ENCODE measurements at regions not wholly inside any gene's neighbourhood (a gene's known extent, or its start where the extent isn't known, plus 50 kb on each side); places are given as distances from the start of the nearest gene placed in this dataset.
"Not testable (repeated sequence)": the region's sequence is repeated elsewhere in the genome, so short reads cannot be mapped to it uniquely, and the experiment has no call there.

DNA sequence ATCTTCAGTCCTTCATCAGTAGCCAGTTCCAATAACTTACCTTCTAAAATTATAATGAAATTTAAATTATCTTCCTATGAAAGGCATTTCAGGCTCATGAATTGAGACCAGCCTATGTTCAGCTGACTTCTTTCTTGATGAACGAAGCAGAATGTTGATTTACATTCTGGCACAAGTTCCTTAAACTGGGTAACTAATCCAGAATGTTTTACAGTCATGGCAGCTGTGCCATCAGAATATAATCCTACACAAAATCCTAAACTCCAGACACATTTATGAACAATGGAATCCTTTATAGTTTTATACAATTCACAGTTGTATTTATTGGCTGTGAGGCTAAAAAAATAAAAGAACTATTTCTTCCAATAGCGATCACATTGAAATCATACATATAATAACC, 97.3 kb upstream of the CPM start:
- no peak overlapping the region for H3K4me3 ChIP-seq (ENCODE audit: low read length)
- H3K36me3 ChIP-seq (ENCODE audit: insufficient read depth, low read depth, low read length), result no peaks in the 10 kb centered on the region
- H3K27me3 ChIP-seq (ENCODE audit: insufficient read depth, low read length), result no peaks in the 10 kb centered on the region
- H3K9me3 ChIP-seq (ENCODE audit: insufficient read depth, low read depth, low read length), result no peaks in the 10 kb centered on the region
- H3K27ac ChIP-seq (ENCODE audit: low read length), result no peak overlapping the region
- H3K4me1 ChIP-seq (ENCODE audit: insufficient read depth, low read length), result no peaks in the 10 kb centered on the region; the same call in 1 of the 2 replicates
- no peak overlapping the region for H3K9ac ChIP-seq (ENCODE audit: low read depth, low read length)

- Histone ChIP-seq H3K4me1 (ENCODE audit: insufficient read depth, low read length) (no peaks in the 10 kb centered on the region), H3K27me3 (ENCODE audit: insufficient read depth, low read length) (no peaks in the 10 kb centered on the region), H3K9me3 (ENCODE audit: insufficient read depth, low read depth, low read length) (no peaks in the 10 kb centered on the region), H3K27ac (ENCODE audit: low read length) (no peak overlapping the region), H3K36me3 (ENCODE audit: insufficient read depth, low read depth, low read length) (no peaks in the 10 kb centered on the region), H3K4me3 (ENCODE audit: low read length) (no peak overlapping the region), H3K9ac (ENCODE audit: low read depth, low read length) (no peak overlapping the region)
Observed at GRCh38 chr12:69036533-69036932, 103.6 kb upstream of the CPM start.

DNA sequence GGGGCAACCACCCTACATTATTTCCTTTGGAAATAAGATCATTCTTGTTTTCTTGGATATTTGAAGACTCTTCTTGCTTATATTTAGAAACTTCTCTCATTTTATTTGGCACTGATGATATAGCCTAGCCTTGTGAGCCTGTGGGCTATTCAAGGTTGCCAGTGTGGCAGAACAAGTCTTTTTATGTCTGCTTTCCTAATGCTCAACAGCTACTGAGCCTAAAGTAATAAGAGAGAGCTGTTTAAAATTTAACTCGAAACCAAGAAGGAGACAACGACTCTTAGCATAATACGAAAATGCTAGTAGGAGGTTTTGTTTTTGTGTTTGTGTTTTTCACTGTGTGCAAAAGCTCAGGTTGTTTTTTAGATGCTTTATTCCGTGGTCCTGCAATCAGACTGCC, 104.0 kb upstream of the CPM start:
- H3K9ac ChIP-seq (ENCODE audit: low read depth, low read length), result no peak overlapping the region
- H3K9me3 ChIP-seq (ENCODE audit: insufficient read depth, low read depth, low read length), result no peaks in the 10 kb centered on the region
- H3K27me3 ChIP-seq (ENCODE audit: insufficient read depth, low read length), result no peaks in the 10 kb centered on the region
- H3K4me1 ChIP-seq (ENCODE audit: insufficient read depth, low read length), result no peaks in the 10 kb centered on the region
- H3K36me3 ChIP-seq (ENCODE audit: insufficient read depth, low read depth, low read length), result no peaks in the 10 kb centered on the region
- H3K27ac ChIP-seq (ENCODE audit: low read length), result no peak overlapping the region
- H3K4me3 ChIP-seq (ENCODE audit: low read length), result no peak overlapping the region

DNA sequence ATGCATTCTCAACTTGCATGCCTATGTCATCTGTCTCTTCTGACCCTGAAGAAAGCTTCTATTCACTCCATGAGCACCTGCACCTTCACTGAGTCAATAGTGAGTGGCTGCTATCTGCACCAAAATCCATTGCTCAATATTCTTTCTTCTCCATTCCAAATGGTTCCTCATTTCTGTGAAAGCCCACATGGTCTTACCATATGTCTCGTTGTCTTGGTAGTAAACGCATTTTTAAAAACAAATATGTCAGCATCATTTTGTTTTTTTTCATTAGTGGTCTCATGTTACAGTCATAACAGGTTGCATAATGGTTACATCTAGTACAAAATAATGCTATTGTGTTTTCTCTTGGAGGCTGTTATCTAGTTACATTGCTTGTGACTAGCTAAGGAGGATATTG, 106.9 kb upstream of the CPM start:
- H3K9me3 ChIP-seq (ENCODE audit: insufficient read depth, low read depth, low read length), result no peaks in the 10 kb centered on the region
- no peaks in the 10 kb centered on the region for H3K36me3 ChIP-seq (ENCODE audit: insufficient read depth, low read depth, low read length)
- no peak overlapping the region for H3K9ac ChIP-seq (ENCODE audit: low read depth, low read length)
- no peak overlapping the region for H3K27ac ChIP-seq (ENCODE audit: low read length)
- no peaks in the 10 kb centered on the region for H3K27me3 ChIP-seq (ENCODE audit: insufficient read depth, low read length)
- H3K4me3 ChIP-seq (ENCODE audit: low read length), result no peak overlapping the region
- no peaks in the 10 kb centered on the region for H3K4me1 ChIP-seq (ENCODE audit: insufficient read depth, low read length)

DNA sequence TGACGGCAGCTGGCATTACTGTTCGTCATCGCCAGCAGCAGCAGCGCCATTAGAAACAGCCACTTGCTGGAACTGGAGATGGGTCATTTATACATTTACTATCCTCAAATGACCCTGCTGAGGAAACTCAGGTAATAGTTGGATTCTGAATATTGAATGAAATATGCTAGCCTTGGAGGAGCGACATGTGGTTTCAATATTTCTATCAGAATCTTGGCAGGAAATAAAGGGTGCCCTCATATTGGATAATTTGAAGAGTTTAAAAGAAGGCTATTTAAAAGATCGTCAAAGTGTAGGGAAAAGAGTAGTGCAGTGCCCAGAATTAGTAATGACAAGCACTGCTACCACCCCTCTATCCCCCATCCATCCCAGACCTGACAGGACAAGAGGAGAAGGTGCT, 109.6 kb upstream of the CPM start:
- Histone ChIP-seq H3K9ac (ENCODE audit: low read depth, low read length) (no peak overlapping the region), H3K4me1 (ENCODE audit: insufficient read depth, low read length) (no peaks in the 10 kb centered on the region), H3K4me3 (ENCODE audit: low read length) (no peak overlapping the region), H3K9me3 (ENCODE audit: insufficient read depth, low read depth, low read length) (no peaks in the 10 kb centered on the region), H3K27me3 (ENCODE audit: insufficient read depth, low read length) (no peaks in the 10 kb centered on the region), H3K27ac (ENCODE audit: low read length) (no peak overlapping the region), H3K36me3 (ENCODE audit: insufficient read depth, low read depth, low read length) (no peaks in the 10 kb centered on the region)

GRCh38 chr12:69042970-69043369, 110.0 kb upstream of the CPM start:
- H3K27ac ChIP-seq (ENCODE audit: low read length), result no peak overlapping the region
- no peaks in the 10 kb centered on the region for H3K36me3 ChIP-seq (ENCODE audit: insufficient read depth, low read depth, low read length)
- no peak overlapping the region for H3K9ac ChIP-seq (ENCODE audit: low read depth, low read length)
- H3K9me3 ChIP-seq (ENCODE audit: insufficient read depth, low read depth, low read length), result no peaks in the 10 kb centered on the region
- no peaks in the 10 kb centered on the region for H3K27me3 ChIP-seq (ENCODE audit: insufficient read depth, low read length)
- H3K4me1 ChIP-seq (ENCODE audit: insufficient read depth, low read length), result no peaks in the 10 kb centered on the region
- no peak overlapping the region for H3K4me3 ChIP-seq (ENCODE audit: low read length)

DNA sequence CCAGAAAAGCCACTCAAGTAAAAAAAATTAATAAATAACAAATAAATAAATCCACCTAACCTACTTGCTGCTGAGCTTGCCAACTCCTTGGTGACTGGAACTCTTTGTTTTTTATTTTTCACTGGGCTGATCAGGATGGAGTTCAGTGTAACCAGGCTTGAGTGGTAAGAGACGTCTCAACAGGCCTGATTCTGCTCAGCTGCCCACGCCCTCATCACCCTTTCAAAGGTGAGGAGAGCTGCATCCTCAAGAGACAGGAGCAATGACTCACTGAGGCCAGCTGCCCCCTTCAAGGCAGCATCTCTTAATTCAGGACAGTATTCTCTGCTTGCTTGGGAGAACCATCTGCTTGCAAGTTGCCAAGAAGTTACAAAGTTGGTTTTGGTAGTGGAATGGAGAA, 111.9 kb upstream of the CPM start:
- Histone ChIP-seq H3K9ac (ENCODE audit: low read depth, low read length) (no peak overlapping the region), H3K4me3 (ENCODE audit: low read length) (no peak overlapping the region), H3K36me3 (ENCODE audit: insufficient read depth, low read depth, low read length) (no peaks in the 10 kb centered on the region), H3K27ac (ENCODE audit: low read length) (no peak overlapping the region), H3K9me3 (ENCODE audit: insufficient read depth, low read depth, low read length) (no peaks in the 10 kb centered on the region), H3K27me3 (ENCODE audit: insufficient read depth, low read length) (no peaks in the 10 kb centered on the region), H3K4me1 (ENCODE audit: insufficient read depth, low read length) (no peaks in the 10 kb centered on the region)

DNA sequence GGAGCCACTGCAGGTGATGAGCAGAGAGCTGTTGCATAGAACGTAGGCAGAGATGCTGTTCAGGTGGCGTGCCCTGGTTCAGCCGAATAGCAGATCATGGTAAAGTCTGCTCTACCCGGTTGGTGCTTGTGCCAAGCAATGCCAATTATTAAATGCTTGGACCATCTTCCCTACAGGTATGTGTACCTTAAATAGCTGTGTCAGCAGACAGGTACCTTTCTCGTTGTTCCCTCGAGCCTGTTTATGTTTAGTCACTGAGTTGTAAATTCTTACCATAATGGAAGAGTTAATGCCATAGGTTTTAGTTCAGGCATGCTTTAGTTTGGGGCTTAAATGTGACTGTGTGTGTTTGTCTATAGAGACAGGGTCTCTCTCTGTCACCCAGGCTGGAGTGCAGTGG, 112.5 kb upstream of the CPM start:
- Histone ChIP-seq H3K9ac (ENCODE audit: low read depth, low read length) (no peak overlapping the region), H3K9me3 (ENCODE audit: insufficient read depth, low read depth, low read length) (no peaks in the 10 kb centered on the region), H3K36me3 (ENCODE audit: insufficient read depth, low read depth, low read length) (no peaks in the 10 kb centered on the region), H3K27me3 (ENCODE audit: insufficient read depth, low read length) (no peaks in the 10 kb centered on the region), H3K4me1 (ENCODE audit: insufficient read depth, low read length) (no peaks in the 10 kb centered on the region), H3K4me3 (ENCODE audit: low read length) (no peak overlapping the region), H3K27ac (ENCODE audit: low read length) (no peak overlapping the region)

DNA sequence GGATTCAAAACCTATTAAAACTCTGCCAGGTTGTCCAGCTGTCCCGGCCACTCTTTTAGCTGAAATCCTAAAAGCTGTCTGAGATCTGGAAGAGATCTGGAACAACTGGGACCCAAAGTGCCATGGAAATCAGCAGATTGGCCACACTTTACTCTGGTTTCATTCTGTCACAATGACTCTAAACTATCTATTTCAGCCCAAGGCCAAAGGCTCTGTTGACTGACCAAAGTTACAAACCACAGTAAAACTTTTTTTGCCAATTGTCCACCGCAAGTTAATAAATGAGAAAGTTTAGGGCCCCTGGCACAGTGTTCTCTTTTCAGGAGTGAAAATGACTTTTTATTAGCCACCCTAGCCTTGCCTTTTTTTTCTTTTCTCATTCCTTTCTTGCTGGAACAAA, 113.4 kb upstream of the CPM start:
- no peak overlapping the region for H3K27ac ChIP-seq (ENCODE audit: low read length)
- no peak overlapping the region for H3K9ac ChIP-seq (ENCODE audit: low read depth, low read length)
- no peaks in the 10 kb centered on the region for H3K9me3 ChIP-seq (ENCODE audit: insufficient read depth, low read depth, low read length)
- H3K4me1 ChIP-seq (ENCODE audit: insufficient read depth, low read length), result no peaks in the 10 kb centered on the region
- no peaks in the 10 kb centered on the region for H3K36me3 ChIP-seq (ENCODE audit: insufficient read depth, low read depth, low read length)
- no peaks in the 10 kb centered on the region for H3K27me3 ChIP-seq (ENCODE audit: insufficient read depth, low read length)
- no peak overlapping the region for H3K4me3 ChIP-seq (ENCODE audit: low read length)

DNA sequence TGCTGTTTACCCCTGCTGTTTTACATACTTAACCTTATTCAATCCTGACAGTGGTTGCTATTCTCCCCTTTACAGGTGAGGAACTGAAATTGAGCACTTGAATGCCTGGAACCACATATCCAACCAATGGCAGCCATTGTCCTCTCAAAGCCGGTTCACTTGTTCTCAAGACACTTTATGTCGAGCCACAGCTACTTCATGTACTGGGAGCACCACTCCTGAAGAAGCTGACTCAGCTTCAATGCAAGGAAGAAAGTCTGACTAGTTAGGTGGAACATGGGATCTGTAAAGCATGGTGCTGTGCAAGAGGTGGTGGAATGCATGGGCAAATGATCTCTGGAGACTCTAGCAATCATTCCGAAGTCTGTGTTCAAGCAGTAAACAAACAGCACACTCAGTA, 113.9 kb upstream of the CPM start:
- H3K4me3 ChIP-seq (ENCODE audit: low read length), result no peak overlapping the region
- H3K36me3 ChIP-seq (ENCODE audit: insufficient read depth, low read depth, low read length), result no peaks in the 10 kb centered on the region
- H3K4me1 ChIP-seq (ENCODE audit: insufficient read depth, low read length), result no peaks in the 10 kb centered on the region
- H3K27me3 ChIP-seq (ENCODE audit: insufficient read depth, low read length), result no peaks in the 10 kb centered on the region
- H3K9me3 ChIP-seq (ENCODE audit: insufficient read depth, low read depth, low read length), result no peaks in the 10 kb centered on the region
- H3K27ac ChIP-seq (ENCODE audit: low read length), result no peak overlapping the region
- H3K9ac ChIP-seq (ENCODE audit: low read depth, low read length), result no peak overlapping the region

GRCh38 chr12:69047990-69048389, 115.0 kb upstream of the CPM start:
- Histone ChIP-seq H3K9me3 (ENCODE audit: insufficient read depth, low read depth, low read length) (no peaks in the 10 kb centered on the region), H3K27me3 (ENCODE audit: insufficient read depth, low read length) (no peaks in the 10 kb centered on the region), H3K27ac (ENCODE audit: low read length) (no peak overlapping the region), H3K9ac (ENCODE audit: low read depth, low read length) (no peak overlapping the region), H3K4me3 (ENCODE audit: low read length) (no peak overlapping the region), H3K36me3 (ENCODE audit: insufficient read depth, low read depth, low read length) (no peaks in the 10 kb centered on the region), H3K4me1 (ENCODE audit: insufficient read depth, low read length) (peaks cover 8% of the 10 kb centered on the region)

DNA sequence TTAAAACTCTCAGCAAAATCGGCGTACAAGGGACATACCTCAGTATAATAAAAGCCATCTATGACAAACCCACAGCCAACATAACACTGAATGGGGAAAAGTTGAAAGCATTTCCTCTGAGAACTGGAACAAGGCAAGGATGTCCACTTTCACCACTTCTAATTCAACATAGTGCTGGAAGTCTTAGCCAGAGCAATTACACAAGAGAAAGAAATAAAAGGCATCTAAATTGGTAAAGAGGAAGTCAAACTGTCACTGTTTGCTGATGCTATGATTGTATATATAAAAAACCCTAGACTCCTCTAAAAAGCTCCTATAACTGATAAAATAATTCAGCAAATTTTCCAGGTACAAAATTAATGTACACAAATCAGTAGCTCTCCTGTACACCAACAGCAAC, 116.9 kb upstream of the CPM start:
- not testable (repeated sequence) for H3K9ac ChIP-seq (ENCODE audit: low read depth, low read length); H3K36me3 ChIP-seq (ENCODE audit: insufficient read depth, low read depth, low read length); H3K27me3 ChIP-seq (ENCODE audit: insufficient read depth, low read length); H3K4me3 ChIP-seq (ENCODE audit: low read length); H3K9me3 ChIP-seq (ENCODE audit: insufficient read depth, low read depth, low read length); H3K27ac ChIP-seq (ENCODE audit: low read length)
- H3K4me1 ChIP-seq (ENCODE audit: insufficient read depth, low read length), result peaks cover 18% of the 10 kb centered on the region

Data from iPS-20b (cell line).